ENCODE measurements at regions not wholly inside any gene's neighbourhood (a gene's known extent, or its start where the extent isn't known, plus 50 kb on each side); places are given as distances from the start of the nearest gene placed in this dataset.
"Not testable (repeated sequence)": the region's sequence is repeated elsewhere in the genome, so short reads cannot be mapped to it uniquely, and the experiment has no call there.

GRCh38 chr21:39000496-39000895 lies 182.8 kb downstream of the PSMG1 start:
- no peak for DNase-seq (ENCODE audit: low spot score)

GRCh38 chr21:38999161-38999560 lies 184.1 kb downstream of the PSMG1 start:
- DNase-seq (ENCODE audit: low spot score) = no peak

DNA sequence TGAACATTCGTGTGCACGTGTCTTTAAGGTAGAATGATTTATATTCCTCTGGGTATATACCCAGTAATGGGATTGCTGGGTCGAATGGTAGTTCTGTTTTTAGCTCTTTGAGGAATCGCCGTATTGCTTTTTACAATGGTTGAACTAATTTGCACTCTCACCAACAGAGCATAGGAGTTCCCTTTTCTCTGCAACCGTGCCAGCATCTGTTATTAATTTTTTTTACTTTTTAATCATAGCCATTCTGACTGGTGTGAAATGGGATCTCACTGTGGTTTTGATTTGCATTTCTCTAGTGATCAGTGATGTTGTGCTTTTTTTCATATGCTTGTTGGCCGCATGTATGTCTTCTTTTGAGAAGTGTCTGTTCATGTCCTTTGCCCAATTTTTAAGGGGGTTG lies 185.0 kb downstream of the PSMG1 start:
- not testable (repeated sequence) for DNase-seq (ENCODE audit: low spot score)

- not testable (repeated sequence) for DNase-seq (ENCODE audit: low spot score)
Observed at GRCh38 chr21:38997843-38998175, 185.4 kb downstream of the PSMG1 start.

GRCh38 chr21:38997051-38997842 lies 186.0 kb downstream of the PSMG1 start:
- DNase-seq (ENCODE audit: low spot score) = no peak

DNA sequence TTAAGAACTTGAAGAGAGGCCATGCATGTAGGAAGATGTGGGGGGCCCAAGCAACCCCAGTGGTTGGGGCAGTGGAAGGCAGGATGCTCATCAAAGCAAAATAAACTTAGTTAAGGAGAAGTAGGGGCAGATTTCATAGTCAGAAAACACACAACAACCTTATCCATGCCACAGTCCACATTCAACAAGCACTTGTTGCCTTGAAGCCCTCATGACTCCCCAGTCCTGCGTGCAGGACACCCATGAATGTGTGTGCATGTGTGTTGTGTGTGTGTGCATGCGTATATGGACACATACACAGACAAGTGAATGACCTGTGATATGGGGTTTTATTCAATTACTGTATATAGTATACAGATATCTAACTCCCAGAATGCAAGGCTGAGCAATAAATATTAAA lies 186.9 kb downstream of the PSMG1 start:
- DNase-seq (ENCODE audit: low spot score) = no peak

GRCh38 chr21:38995731-38996130 lies 187.5 kb downstream of the PSMG1 start:
- no peak for DNase-seq (ENCODE audit: low spot score)

- DNase-seq (ENCODE audit: low spot score) = no peak
Observed at GRCh38 chr21:38995071-38995669, 188.1 kb downstream of the PSMG1 start.

DNA sequence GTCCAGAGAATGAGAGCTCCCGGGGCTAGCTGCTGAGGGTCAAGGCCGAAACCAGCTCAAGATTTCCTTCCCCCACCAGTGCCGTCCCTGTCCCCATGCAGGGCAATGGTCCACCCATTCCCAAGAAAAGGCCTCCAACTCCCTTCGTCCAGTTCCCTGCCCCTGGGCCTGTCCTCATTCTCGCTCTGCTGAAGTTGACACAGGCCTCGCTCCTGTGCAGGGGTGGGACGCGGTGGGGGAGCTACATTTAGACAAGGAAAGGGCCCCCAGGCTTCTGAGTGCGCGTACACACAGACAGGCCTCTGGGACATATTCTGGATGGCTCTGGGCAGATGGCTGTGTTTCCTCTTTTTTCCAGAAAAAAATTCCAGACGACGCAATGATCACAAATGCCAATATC lies 188.3 kb downstream of the ETS2 start:
- DNase-seq (ENCODE audit: low spot score) = no peak

- DNase-seq (ENCODE audit: low spot score) = peak; percentile 74
Observed at GRCh38 chr21:38993561-38993960, 187.8 kb downstream of the ETS2 start.

DNA sequence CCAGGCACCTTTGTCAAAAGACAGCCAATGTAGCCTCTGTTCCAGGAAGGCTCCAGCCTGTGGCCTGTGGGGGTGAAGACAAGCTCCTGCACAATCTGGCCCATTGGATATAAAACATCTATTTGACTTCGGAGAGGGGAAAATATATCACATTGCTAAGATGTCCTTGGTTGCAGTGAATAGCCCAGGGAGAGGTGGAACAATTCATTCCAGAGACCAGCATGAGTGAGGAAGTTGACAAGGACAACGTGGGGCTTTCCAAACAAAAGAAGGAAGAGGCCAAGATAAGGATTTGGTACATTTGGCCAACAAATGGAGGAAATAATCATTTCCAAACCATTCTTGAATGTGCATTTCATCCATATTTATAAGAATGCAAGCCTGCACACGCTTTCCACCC lies 187.0 kb downstream of the ETS2 start:
- no peak for DNase-seq (ENCODE audit: low spot score)

- DNase-seq (ENCODE audit: low spot score) = no peak
Observed at GRCh38 chr21:38990424-38990794, 184.7 kb downstream of the ETS2 start.

GRCh38 chr21:38989745-38990423 lies 184.2 kb downstream of the ETS2 start:
- DNase-seq (ENCODE audit: low spot score) = peak; percentile 43

DNA sequence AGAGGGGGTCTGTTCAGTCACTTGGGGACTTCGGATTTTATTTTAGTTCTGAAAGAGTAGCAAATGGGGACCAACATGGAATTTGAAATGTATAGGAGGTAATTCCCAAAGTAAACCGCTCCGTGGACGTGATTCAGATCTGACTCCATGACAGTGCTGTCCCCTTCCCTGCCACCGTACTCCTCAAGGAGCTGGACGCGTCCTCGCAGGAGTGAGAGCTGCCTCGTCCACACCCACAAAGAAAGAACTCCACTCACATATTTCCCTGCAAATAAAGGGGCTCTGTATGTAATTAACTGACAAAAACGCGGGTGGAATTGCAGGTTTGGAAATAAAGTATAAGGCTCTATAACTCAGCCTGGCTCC lies 183.6 kb downstream of the ETS2 start:
- no peak for DNase-seq (ENCODE audit: low spot score)

- no peak for DNase-seq (ENCODE audit: low spot score)
Observed at GRCh38 chr21:38988509-38989378, 183.0 kb downstream of the ETS2 start.

DNA sequence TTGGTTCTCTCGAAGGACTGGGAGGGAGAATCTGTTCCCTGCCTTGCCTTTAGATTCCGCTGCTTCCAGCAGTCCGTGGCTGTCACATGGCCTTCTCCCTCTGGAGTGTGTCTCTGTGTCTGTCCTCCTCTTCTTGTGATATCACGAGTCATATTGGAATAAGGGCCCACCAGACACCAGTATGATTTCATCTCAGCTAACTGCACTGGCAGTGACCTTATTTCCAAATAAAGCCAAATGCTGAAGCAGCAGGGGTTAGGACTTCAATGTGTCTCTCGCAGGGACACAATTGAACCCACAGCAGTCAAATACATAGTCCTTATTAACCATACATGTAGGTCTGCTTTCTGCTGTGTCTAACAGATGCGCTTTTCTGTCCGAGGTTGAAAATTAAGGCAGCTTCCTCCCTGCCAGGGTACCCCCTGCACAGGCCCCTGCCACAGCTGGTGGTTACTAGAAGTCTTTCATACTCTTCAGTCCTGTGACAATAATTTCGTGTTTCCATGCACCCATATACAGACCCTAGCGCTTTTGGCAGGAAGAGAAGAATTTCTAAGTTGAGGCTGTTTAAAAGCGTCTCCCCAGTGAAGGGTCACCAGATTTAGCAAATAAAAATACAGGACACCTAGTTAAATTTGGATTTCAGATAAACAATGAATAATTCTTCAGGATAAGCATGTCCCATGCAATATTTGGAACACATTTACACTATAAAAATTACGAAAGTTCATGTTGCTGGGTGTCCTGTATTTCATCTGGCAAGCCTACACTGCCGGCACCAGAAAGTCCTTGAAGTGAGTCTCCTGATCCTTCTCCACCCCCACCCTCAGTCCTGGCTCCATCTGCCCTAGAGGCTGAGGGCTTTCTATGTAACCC lies 182.1 kb downstream of the ETS2 start:
- DNase-seq (ENCODE audit: low spot score) = no peak

GRCh38 chr21:38986806-38987632 lies 181.3 kb downstream of the ETS2 start:
- no peak for DNase-seq (ENCODE audit: low spot score)

GRCh38 chr21:38986406-38986805 lies 180.7 kb downstream of the ETS2 start:
- DNase-seq (ENCODE audit: low spot score) = no peak

- peak; percentile 65 for DNase-seq (ENCODE audit: low spot score)
Observed at GRCh38 chr21:38985568-38986378, 180.0 kb downstream of the ETS2 start.
